ENCODE measurements at regions not wholly inside any gene's neighbourhood (a gene's known extent, or its start where the extent isn't known, plus 50 kb on each side); places are given as distances from the start of the nearest gene placed in this dataset.

GRCh38 chr12:4223273-4223845 is 50.2 kb upstream of the CCND2 start:
- no peak for DNase-seq (ENCODE audit: low read depth in 2 of 2)

GRCh38 chr12:4221258-4221620 is 52.3 kb upstream of the CCND2 start:
- DNase-seq (ENCODE audit: low read depth in 2 of 2), result peak; percentile 25 to 72

- DNase-seq (ENCODE audit: low read depth in 2 of 2), result no peak
These were observed 52.9 kb upstream of the CCND2 start for GRCh38 chr12:4220536-4221257.

- no peak for DNase-seq (ENCODE audit: low read depth in 2 of 2)
These were observed 56.5 kb upstream of the CCND2 start for GRCh38 chr12:4217091-4217490.

- no peak for DNase-seq (ENCODE audit: low read depth in 2 of 2)
These were observed 57.2 kb upstream of the CCND2 start for GRCh38 chr12:4216187-4216927.

- DNase-seq (ENCODE audit: low read depth in 2 of 2), result no peak
These were observed 58.1 kb upstream of the CCND2 start for GRCh38 chr12:4215229-4216186.

- DNase-seq (ENCODE audit: low read depth in 2 of 2), result no peak
These were observed 58.7 kb upstream of the CCND2 start for GRCh38 chr12:4214877-4215228.

- no peak for DNase-seq (ENCODE audit: low read depth in 2 of 2)
These were observed 60.1 kb upstream of the CCND2 start for GRCh38 chr12:4213471-4213870.

- DNase-seq (ENCODE audit: low read depth in 2 of 2), result no peak
These were observed 60.7 kb upstream of the CCND2 start for GRCh38 chr12:4212845-4213244.

- DNase-seq (ENCODE audit: low read depth in 2 of 2), result no peak
These were observed 62.2 kb upstream of the CCND2 start for GRCh38 chr12:4211372-4211771.

- DNase-seq (ENCODE audit: low read depth in 2 of 2), result no peak
These were observed 63.4 kb upstream of the CCND2 start for GRCh38 chr12:4210183-4210582.

- DNase-seq (ENCODE audit: low read depth in 2 of 2), result no peak
These were observed 67.1 kb upstream of the CCND2 start for GRCh38 chr12:4206470-4206869.

- DNase-seq (ENCODE audit: low read depth in 2 of 2), result no peak
These were observed 69.7 kb upstream of the CCND2 start for GRCh38 chr12:4203772-4204376.

GRCh38 chr12:4202918-4203317 is 70.6 kb upstream of the CCND2 start:
- no peak for DNase-seq (ENCODE audit: low read depth in 2 of 2)

- no peak for DNase-seq (ENCODE audit: low read depth in 2 of 2)
These were observed 71.1 kb upstream of the CCND2 start for GRCh38 chr12:4202487-4202886.

GRCh38 chr12:4201333-4202100 is 72.0 kb upstream of the CCND2 start:
- no peak for DNase-seq (ENCODE audit: low read depth in 2 of 2)

- no peak for DNase-seq (ENCODE audit: low read depth in 2 of 2)
These were observed 75.4 kb upstream of the CCND2 start for GRCh38 chr12:4197922-4198763.

GRCh38 chr12:4196805-4197420 is 76.6 kb upstream of the CCND2 start:
- DNase-seq (ENCODE audit: low read depth in 2 of 2), result no peak

GRCh38 chr12:4194668-4195067 is 78.9 kb upstream of the CCND2 start:
- DNase-seq (ENCODE audit: low read depth in 2 of 2), result no peak
